ENCODE measurements at regions not wholly inside any gene's neighbourhood (a gene's known extent, or its start where the extent isn't known, plus 50 kb on each side); places are given as distances from the start of the nearest gene placed in this dataset.
"Not testable (repeated sequence)": the region's sequence is repeated elsewhere in the genome, so short reads cannot be mapped to it uniquely, and the experiment has no call there.

- no peak for DNase-seq
Measured at GRCh38 chr12:83796531-83796930, 1109.8 kb downstream of the TMTC2 start.

GRCh38 chr12:83793616-83794015 is 1106.9 kb downstream of the TMTC2 start:
- DNase-seq = no peak

- DNase-seq = no peak
Measured at GRCh38 chr12:83784298-83784890, 1097.7 kb downstream of the TMTC2 start.

GRCh38 chr12:83779526-83779925 is 1092.8 kb downstream of the TMTC2 start:
- DNase-seq = no peak

- DNase-seq = no peak
Measured at GRCh38 chr12:83769151-83769550, 1082.4 kb downstream of the TMTC2 start.

GRCh38 chr12:83767723-83768122 is 1081.0 kb downstream of the TMTC2 start:
- no peak for DNase-seq

GRCh38 chr12:83763425-83763824 is 1076.7 kb downstream of the TMTC2 start:
- no peak for DNase-seq

- DNase-seq = no peak
Measured at GRCh38 chr12:83759906-83760305, 1073.2 kb downstream of the TMTC2 start.

- DNase-seq = no peak
Measured at GRCh38 chr12:83758888-83759631, 1072.4 kb downstream of the TMTC2 start.

- no peak for DNase-seq
Measured at GRCh38 chr12:83753904-83754303, 1067.2 kb downstream of the TMTC2 start.

- no peak for DNase-seq
Measured at GRCh38 chr12:83753205-83753604, 1066.5 kb downstream of the TMTC2 start.

- no peak for DNase-seq
Measured at GRCh38 chr12:83739607-83740006, 1052.9 kb downstream of the TMTC2 start.

- DNase-seq = no peak
Measured at GRCh38 chr12:83710851-83711250, 1024.1 kb downstream of the TMTC2 start.

GRCh38 chr12:83709899-83710298 is 1023.2 kb downstream of the TMTC2 start:
- no peak for DNase-seq

- no peak for DNase-seq
Measured at GRCh38 chr12:83700838-83701237, 1014.1 kb downstream of the TMTC2 start.

- not testable (repeated sequence) for DNase-seq
Measured at GRCh38 chr12:83696311-83696710, 1009.6 kb downstream of the TMTC2 start.

- no peak for DNase-seq
Measured at GRCh38 chr12:83691730-83692129, 1005.0 kb downstream of the TMTC2 start.

GRCh38 chr12:83690465-83690864 is 1003.8 kb downstream of the TMTC2 start:
- no peak for DNase-seq

GRCh38 chr12:83689333-83689732 is 1002.6 kb downstream of the TMTC2 start:
- DNase-seq = no peak

- no peak for DNase-seq
Measured at GRCh38 chr12:83676781-83677295, 990.1 kb downstream of the TMTC2 start.

- no peak for DNase-seq
Measured at GRCh38 chr12:83666690-83667089, 980.0 kb downstream of the TMTC2 start.

GRCh38 chr12:83665634-83666218 is 979.0 kb downstream of the TMTC2 start:
- DNase-seq = no peak

- DNase-seq = no peak
Measured at GRCh38 chr12:83664650-83665049, 977.9 kb downstream of the TMTC2 start.

- no peak for DNase-seq
Measured at GRCh38 chr12:83660727-83661358, 974.1 kb downstream of the TMTC2 start.

Data from hematopoietic multipotent progenitor cell treated with erythropoietin and hydrocortisone succinate and interleukin-3 and kit ligand, for 8 days (in vitro differentiated cells).